ENCODE measurements at regions not wholly inside any gene's neighbourhood (a gene's known extent, or its start where the extent isn't known, plus 50 kb on each side); places are given as distances from the start of the nearest gene placed in this dataset.

DNA sequence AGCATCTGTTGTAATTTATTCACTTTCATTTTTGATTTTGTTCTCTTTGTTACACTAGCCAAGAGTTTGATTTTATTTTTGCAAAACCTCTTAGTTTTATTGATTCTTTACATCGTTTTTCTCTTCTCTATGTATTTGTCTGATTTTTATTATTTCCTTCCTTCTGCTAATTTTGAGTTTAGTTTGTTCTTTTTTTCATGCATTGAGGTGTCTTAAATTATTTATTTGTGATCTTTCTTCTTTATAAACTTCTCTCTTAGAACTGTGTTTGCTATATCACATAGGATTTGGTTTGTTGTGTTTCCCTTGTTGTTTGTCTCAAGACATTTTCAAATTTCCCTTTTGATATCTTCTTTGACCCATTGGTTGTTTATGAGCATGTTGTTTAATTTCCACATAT lies 51.7 kb upstream of the NFKBIA start:
- Mint-ChIP-seq H3K27ac (no peak overlapping the region), H3K4me1 (ENCODE audit: low read depth) (no peaks in the 10 kb centered on the region), H3K27me3 (ENCODE audit: insufficient read depth) (peaks cover 1% of the 10 kb centered on the region; the same call in 1 of the 2 replicates), H3K4me3 (no peak overlapping the region), H3K36me3 (ENCODE audit: low read depth) (no peaks in the 10 kb centered on the region; the same call in 1 of the 2 replicates), H3K9me3 (peaks cover 10% of the 10 kb centered on the region; the same call in 1 of the 2 replicates)
- DNase-seq = no peak
- TF ChIP-seq, protein P1, sequence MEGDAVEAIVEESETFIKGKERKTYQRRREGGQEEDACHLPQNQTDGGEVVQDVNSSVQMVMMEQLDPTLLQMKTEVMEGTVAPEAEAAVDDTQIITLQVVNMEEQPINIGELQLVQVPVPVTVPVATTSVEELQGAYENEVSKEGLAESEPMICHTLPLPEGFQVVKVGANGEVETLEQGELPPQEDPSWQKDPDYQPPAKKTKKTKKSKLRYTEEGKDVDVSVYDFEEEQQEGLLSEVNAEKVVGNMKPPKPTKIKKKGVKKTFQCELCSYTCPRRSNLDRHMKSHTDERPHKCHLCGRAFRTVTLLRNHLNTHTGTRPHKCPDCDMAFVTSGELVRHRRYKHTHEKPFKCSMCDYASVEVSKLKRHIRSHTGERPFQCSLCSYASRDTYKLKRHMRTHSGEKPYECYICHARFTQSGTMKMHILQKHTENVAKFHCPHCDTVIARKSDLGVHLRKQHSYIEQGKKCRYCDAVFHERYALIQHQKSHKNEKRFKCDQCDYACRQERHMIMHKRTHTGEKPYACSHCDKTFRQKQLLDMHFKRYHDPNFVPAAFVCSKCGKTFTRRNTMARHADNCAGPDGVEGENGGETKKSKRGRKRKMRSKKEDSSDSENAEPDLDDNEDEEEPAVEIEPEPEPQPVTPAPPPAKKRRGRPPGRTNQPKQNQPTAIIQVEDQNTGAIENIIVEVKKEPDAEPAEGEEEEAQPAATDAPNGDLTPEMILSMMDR (IDR thresholded peaks at IDR 0.05) = no peak

DNA sequence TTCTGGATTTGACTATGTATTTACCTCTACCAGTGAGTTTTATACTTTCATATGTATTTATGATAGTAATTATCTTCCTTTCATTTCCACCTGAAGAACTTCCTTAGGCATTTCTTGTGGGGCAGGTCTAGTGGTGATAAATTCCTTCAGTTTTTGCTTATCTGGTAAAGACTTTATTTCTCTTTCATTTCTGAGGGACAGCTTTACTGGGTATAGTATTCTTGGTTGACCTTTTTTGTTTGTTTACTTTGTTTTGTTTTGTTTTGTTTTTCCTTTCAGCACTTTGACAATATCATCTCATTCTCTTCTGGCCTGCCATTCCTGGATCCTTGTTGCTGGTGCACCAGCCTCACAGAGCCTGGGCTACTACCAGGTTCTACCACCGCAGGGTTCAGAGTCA lies 53.9 kb upstream of the NFKBIA start:
- Mint-ChIP-seq H3K27me3 (ENCODE audit: insufficient read depth) (peaks cover 1% of the 10 kb centered on the region; the same call in 1 of the 2 replicates), H3K4me1 (ENCODE audit: low read depth) (no peaks in the 10 kb centered on the region), H3K4me3 (no peak overlapping the region), H3K9me3 (peaks cover 10% of the 10 kb centered on the region; the same call in 1 of the 2 replicates), H3K27ac (no peak overlapping the region), H3K36me3 (ENCODE audit: low read depth) (no peaks in the 10 kb centered on the region; the same call in 1 of the 2 replicates)
- no peak for DNase-seq
- TF ChIP-seq, protein P1 (IDR thresholded peaks at IDR 0.05) = no peak

DNA sequence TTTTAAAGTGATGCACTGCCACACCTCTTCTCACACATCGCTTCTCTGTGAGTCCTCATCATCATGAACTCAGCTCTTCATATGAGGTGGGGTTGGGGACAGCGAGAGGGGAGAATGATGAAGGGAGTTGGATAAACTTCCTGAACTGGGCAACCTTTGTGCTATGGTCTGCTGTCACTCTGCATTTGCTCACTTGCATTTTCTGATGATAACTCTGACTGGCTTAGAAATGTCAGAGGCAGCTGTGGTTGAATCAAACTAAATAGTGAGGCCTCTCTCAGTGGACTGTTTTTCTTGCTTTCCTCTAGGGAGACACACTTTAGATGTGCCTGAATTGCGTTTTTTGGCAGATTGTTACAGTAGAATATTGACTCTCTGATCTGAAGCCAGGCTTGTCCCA lies 55.2 kb upstream of the NFKBIA start:
- Mint-ChIP-seq H3K4me3 (no peak overlapping the region), H3K9me3 (peaks cover 10% of the 10 kb centered on the region; the same call in 1 of the 2 replicates), H3K4me1 (ENCODE audit: low read depth) (no peaks in the 10 kb centered on the region), H3K27me3 (ENCODE audit: insufficient read depth) (peaks cover 1% of the 10 kb centered on the region; the same call in 1 of the 2 replicates), H3K27ac (no peak overlapping the region), H3K36me3 (ENCODE audit: low read depth) (no peaks in the 10 kb centered on the region; the same call in 1 of the 2 replicates)
- no peak for DNase-seq
- TF ChIP-seq, protein P1 (IDR thresholded peaks at IDR 0.05) = no peak

DNA sequence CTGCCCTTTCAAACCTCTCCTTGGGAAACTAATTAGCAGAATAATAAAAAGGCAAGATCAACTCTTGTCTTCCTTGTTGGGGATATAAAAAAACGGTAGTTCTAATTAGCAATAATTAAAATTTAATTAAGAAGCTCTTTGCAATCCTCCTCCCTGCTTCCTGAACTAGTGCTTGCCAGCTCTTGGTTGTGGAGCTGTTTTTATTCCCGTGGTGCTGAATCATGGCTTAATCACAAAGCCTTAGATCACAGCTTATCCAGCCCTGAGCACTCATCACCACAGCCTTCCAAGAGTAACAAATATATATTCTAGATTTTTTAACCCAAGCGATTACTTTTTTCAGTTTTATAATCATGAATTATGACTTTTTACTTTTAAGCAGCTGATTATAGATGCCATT lies 63.2 kb upstream of the INSM2 start:
- H3K27ac Mint-ChIP-seq = no peak overlapping the region

DNA sequence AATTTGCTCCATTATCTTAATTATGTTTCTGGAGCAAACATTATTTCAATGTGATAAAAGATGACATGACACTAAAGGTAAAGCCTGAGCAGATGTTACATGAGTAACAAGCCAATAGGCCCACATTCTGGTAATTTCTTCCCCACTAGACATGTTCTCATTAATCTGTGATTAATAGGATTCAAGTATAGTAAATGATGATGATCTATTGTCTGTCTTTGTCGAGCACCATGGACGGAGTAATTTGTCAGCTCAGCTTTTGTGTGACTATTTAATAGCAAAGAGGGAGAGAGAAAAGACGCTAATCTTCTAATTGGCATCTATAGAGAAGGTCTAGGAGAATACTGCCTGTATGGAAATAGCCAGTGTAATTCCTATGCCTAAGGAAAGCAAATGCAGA lies 62.2 kb upstream of the INSM2 start:
- Mint-ChIP-seq H3K4me3 (no peak overlapping the region), H3K27ac (no peak overlapping the region), H3K9me3 (no peaks in the 10 kb centered on the region), H3K36me3 (ENCODE audit: low read depth) (no peaks in the 10 kb centered on the region), H3K4me1 (ENCODE audit: low read depth) (no peaks in the 10 kb centered on the region), H3K27me3 (ENCODE audit: insufficient read depth) (peaks cover 8% of the 10 kb centered on the region)
- DNase-seq = no peak
- TF ChIP-seq, protein P1 (IDR thresholded peaks at IDR 0.05) = no peak

More for the DNA sequence above, 63.2 kb upstream of the INSM2 start:
- H3K9me3 Mint-ChIP-seq = 0 out of 2 replicates have a peak, but pooled peaks cover 4% of the 10 kb centered on the region
- no peak overlapping the region for H3K4me3 Mint-ChIP-seq
- no peak for DNase-seq
- peaks cover 10% of the 10 kb centered on the region for H3K27me3 Mint-ChIP-seq (ENCODE audit: insufficient read depth)
- H3K36me3 Mint-ChIP-seq (ENCODE audit: low read depth) = no peaks in the 10 kb centered on the region
- no peaks in the 10 kb centered on the region for H3K4me1 Mint-ChIP-seq (ENCODE audit: low read depth)
- TF ChIP-seq, protein P1 (IDR thresholded peaks at IDR 0.05) = no peak

DNA sequence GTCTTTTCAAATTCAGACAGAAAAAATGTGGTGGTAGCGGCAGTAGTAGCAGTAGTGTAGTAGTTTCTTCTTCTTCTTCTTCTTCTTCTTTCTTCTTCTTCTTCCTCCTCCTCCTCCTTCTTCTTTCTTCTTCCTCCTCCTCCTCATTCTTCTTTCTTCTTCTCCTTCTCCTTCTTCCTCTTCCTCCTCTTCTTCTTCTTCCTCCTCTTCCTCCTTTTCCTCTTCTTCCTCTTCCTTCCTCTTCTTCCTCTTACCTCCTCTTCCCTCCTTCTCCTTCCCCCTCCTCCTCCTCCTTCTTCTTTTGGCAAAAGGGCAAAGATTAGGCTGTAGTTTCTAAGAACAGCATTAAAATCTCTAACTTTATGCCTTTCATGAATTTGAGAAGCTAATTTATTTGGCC lies 59.6 kb upstream of the INSM2 start:
- H3K27ac Mint-ChIP-seq = no peak overlapping the region
- TF ChIP-seq, protein P1 (IDR thresholded peaks at IDR 0.05) = no peak
- H3K9me3 Mint-ChIP-seq = no peaks in the 10 kb centered on the region
- peaks cover 1% of the 10 kb centered on the region for H3K27me3 Mint-ChIP-seq (ENCODE audit: insufficient read depth)
- no peaks in the 10 kb centered on the region for H3K4me1 Mint-ChIP-seq (ENCODE audit: low read depth)
- no peak overlapping the region for H3K4me3 Mint-ChIP-seq
- H3K36me3 Mint-ChIP-seq (ENCODE audit: low read depth) = no peaks in the 10 kb centered on the region
- DNase-seq = no peak

Measured in HFFc6 (cell line).